ENCODE measurements at regions not wholly inside any gene's neighbourhood (a gene's known extent, or its start where the extent isn't known, plus 50 kb on each side); places are given as distances from the start of the nearest gene placed in this dataset.

DNA sequence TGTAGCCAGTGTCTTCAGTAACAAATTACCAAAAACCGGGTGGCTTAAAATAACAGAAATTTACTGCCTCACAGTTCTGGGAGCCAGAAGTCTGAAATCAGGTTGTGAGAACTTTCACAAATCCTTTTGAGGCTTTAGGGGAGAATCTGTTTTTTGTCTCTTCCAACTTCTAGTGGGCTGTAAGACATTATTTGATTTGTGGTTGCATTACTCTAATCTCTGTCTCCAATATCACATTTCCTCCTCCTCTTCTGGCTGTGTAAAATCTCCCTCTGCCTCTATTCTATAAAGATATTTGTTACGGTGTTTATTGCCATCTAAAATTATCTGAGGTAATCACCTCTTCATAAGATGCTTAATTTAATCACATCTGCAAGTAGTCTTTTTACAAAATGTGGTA, 1039.6 kb upstream of the LRRN3 start:
- Histone ChIP-seq H3K9me3 (no peaks in the 10 kb centered on the region), H3K27me3 (no peaks in the 10 kb centered on the region), H3K4me3 (no peak overlapping the region), H3K36me3 (no peaks in the 10 kb centered on the region)
- DNase-seq = no peak

DNA sequence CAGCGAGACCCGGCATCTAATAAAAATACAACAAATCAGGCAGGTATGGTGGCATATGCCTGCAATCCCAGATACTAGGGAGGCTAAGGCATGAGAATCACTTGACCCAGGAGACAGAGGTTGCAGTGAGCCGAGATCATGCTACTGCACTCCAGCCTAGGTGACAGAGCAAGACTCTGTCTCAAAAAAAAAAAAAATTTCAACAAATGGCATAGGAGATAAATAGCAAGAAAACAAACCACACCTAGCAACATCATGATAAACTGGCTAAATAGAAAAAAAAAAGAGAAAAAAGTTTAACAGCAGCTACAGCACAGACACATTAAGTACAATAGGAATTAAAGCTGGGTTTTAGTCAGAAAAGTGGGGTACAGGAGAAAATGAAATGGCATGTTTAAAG, 1034.6 kb upstream of the LRRN3 start:
- Histone ChIP-seq H3K27me3 (no peaks in the 10 kb centered on the region), H3K36me3 (no peaks in the 10 kb centered on the region), H3K9me3 (no peaks in the 10 kb centered on the region), H3K4me3 (no peak overlapping the region)
- DNase-seq = no peak

GRCh38 chr7:110058401-110058800, 1032.5 kb upstream of the LRRN3 start:
- Histone ChIP-seq H3K4me3 (no peak overlapping the region), H3K27me3 (no peaks in the 10 kb centered on the region), H3K36me3 (no peaks in the 10 kb centered on the region), H3K9me3 (no peaks in the 10 kb centered on the region)
- DNase-seq = no peak

- Histone ChIP-seq H3K4me3 (no peak overlapping the region), H3K27me3 (no peaks in the 10 kb centered on the region), H3K9me3 (no peaks in the 10 kb centered on the region)
Measured at GRCh38 chr7:110061387-110061786, 1029.5 kb upstream of the LRRN3 start.

DNA sequence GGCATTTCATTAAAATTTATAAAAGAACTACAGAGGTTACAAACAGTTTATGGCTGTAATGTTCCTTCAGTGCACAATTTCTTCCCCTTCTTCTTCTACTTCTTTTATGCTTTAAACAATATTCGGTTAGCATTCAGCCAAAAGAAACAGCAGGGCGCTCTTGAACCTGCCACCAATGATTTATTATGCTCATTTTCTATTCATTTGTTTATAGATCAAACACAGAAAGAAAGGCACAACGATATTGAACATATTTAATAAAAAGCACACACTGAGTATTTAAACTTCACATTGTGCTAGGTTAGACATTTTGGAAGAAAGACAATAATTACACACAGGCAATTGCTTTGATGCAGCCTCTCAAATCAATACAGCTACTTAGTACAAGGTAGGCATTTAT, 1025.8 kb upstream of the LRRN3 start:
- no peak for DNase-seq
- Histone ChIP-seq H3K4me3 (no peak overlapping the region), H3K9me3 (no peaks in the 10 kb centered on the region), H3K27me3 (no peaks in the 10 kb centered on the region), H3K36me3 (no peaks in the 10 kb centered on the region)

More at GRCh38 chr7:110061387-110061786, 1029.5 kb upstream of the LRRN3 start:
- no peak for DNase-seq
- H3K36me3 ChIP-seq = no peaks in the 10 kb centered on the region

DNA sequence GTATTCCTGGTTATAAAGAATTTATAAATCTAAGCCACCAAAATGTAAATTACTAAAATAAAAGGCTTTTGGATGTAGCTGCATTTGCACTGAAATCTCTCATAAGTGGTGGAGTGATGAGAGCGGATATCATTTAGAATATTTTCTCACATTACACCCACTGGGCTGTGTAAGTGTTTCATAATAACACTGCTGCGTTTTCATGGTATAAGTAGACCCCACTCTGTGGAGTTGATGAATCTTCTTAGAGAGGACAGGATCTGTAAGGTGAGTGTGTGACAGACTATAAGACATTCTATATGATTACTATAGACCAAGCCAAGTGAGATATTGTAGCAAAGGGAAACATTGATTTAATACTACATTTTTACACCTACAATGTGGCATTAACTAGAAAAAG, 1024.1 kb upstream of the LRRN3 start:
- no peaks in the 10 kb centered on the region for H3K36me3 ChIP-seq
- H3K4me3 ChIP-seq = no peak overlapping the region
- no peaks in the 10 kb centered on the region for H3K27me3 ChIP-seq
- H3K9me3 ChIP-seq = no peaks in the 10 kb centered on the region
- no peak for DNase-seq

DNA sequence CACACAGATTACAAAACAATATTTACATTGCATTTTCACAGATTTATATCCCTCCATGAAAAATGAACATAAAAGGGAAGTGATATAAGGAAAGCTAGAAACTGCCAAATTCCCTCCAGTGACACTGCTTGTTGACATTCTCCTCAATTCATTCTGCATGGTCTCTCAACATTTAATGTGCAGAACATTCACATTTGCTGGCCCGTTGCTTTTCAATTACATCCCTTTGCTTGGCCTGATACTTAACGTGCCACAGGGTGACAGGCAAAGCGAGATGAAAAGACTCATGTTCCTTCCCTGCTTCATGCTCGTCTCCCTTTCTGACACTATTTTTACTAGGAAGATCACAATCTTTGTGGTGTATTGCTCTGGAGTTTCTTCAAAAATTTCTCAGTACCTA, 1019.7 kb upstream of the LRRN3 start:
- DNase-seq = no peak
- Histone ChIP-seq H3K9me3 (no peaks in the 10 kb centered on the region), H3K36me3 (no peaks in the 10 kb centered on the region)

DNA sequence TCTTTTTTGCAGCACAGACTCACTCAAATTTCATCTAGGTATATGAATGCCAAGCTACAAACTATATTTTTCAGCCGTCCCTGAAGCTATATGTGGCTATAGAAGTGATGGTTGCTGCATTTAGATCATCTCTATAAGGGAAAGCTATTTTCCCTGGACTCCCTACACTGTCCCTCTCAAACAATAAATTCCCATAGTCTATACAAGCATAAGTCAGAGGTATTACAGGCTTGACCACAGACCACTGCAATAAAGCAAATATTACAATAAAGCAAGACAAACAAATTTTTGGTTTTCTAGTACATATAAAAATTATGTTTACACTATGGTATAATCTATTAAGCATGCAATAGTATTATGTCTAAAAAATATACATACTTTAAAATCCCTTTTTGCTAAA, 1015.5 kb upstream of the LRRN3 start:
- Histone ChIP-seq H3K27me3 (no peaks in the 10 kb centered on the region), H3K4me3 (no peak overlapping the region)
- no peak for DNase-seq

More for the DNA sequence above, 1019.7 kb upstream of the LRRN3 start:
- no peak overlapping the region for H3K4me3 ChIP-seq
- H3K27me3 ChIP-seq = no peaks in the 10 kb centered on the region

DNA sequence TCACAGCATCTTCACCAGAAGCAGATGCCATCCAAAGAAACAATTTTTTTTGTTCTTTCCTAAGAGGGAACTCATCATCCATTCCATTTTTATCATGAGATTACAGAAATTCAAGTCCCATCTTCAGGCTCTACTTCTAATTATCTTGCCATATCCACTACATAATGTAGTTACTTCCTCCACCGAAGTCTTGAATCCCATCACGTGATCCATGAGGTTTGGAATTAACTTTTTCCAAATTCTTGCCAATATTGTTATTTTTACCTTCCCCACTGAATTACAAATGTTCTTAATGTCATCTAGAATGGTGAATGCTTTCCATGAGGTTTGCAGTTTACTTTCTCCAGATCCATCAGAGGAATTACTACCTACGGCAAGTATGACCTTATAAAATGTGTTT, 1014.7 kb upstream of the LRRN3 start:
- no peak overlapping the region for H3K4me3 ChIP-seq
- DNase-seq = no peak
- H3K36me3 ChIP-seq = no peaks in the 10 kb centered on the region
- no peaks in the 10 kb centered on the region for H3K27me3 ChIP-seq
- no peaks in the 10 kb centered on the region for H3K9me3 ChIP-seq

More for the DNA sequence above, 1015.5 kb upstream of the LRRN3 start:
- no peaks in the 10 kb centered on the region for H3K36me3 ChIP-seq
- no peaks in the 10 kb centered on the region for H3K9me3 ChIP-seq

- Histone ChIP-seq H3K36me3 (no peaks in the 10 kb centered on the region), H3K27me3 (no peaks in the 10 kb centered on the region)
- no peak for DNase-seq
Measured at GRCh38 chr7:110084181-110084807, 1006.6 kb upstream of the LRRN3 start.

DNA sequence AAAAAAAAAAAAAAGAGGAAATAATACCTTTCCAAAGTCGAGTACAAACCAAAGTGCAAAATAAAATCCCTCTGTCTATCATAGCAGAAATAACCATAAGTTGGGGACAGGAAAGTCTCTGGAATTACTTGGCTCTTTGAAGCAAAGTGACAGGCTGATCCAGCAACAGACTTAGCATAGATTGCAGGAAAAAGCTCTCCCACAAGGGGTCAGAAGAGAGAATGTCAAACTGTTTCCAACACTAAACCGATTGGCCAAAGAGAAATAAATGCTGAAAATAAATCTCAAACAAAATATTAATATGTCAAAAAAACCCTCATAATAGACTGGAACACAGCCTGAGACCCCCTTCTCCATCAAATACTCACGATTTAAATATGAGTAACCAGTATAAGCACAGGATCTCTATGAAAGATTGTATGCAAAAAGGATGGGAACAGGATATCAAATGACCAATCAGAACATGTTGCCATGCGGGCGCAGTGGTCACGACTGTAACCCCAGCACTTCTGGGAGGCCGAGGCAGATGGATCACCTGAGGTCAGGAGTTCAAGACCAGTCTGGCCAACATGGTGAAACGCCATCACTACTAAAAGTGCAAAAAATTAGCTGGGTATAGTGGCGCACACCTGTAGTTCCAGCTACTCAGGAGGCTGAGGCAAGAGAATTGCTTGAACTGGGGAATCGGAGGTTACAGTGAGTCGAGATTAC, 1000.7 kb upstream of the LRRN3 start:
- no peaks in the 10 kb centered on the region for H3K36me3 ChIP-seq
- no peak for DNase-seq
- no peaks in the 10 kb centered on the region for H3K9me3 ChIP-seq
- no peaks in the 10 kb centered on the region for H3K27me3 ChIP-seq
- no peak overlapping the region for H3K4me3 ChIP-seq

More at GRCh38 chr7:110084181-110084807, 1006.6 kb upstream of the LRRN3 start:
- Histone ChIP-seq H3K4me3 (no peak overlapping the region), H3K9me3 (no peaks in the 10 kb centered on the region)

DNA sequence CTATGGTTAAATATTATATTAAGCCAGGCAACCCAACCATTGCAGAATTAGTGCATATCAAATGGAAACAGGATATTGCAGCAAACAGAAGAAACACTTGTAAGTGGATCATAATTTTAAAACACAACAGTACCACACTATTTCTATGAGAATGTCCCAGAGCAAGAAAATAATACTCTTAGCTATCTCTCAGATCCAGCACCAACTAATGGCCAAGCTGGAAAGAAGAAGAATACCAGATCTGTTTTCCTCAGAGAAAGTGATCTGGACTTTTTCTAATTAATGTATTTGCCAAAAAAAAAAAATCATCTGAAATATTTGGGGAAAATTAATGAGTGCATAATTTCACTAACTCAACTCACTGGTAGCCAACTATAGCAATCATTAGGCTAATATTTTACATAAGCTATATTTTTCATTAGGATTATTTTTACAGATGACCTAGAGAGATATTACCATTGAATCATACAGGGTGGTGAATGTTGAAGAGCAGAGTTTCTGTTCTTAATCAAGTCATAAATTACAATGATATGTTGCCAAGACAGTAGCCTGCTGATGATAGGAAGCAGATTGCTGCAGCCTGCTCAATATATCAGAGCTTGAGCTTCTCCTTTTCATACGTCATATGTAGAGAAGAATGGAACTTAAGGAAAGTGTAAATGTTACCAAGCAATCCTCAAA, 995.4 kb upstream of the LRRN3 start:
- H3K27me3 ChIP-seq = no peaks in the 10 kb centered on the region
- H3K36me3 ChIP-seq = no peaks in the 10 kb centered on the region
- H3K9me3 ChIP-seq = no peaks in the 10 kb centered on the region
- H3K4me3 ChIP-seq = no peak overlapping the region
- no peak for DNase-seq

- Histone ChIP-seq H3K36me3 (no peaks in the 10 kb centered on the region), H3K4me3 (no peak overlapping the region), H3K27me3 (no peaks in the 10 kb centered on the region), H3K9me3 (no peaks in the 10 kb centered on the region)
- DNase-seq = no peak
Measured at GRCh38 chr7:110104243-110104642, 986.7 kb upstream of the LRRN3 start.

DNA sequence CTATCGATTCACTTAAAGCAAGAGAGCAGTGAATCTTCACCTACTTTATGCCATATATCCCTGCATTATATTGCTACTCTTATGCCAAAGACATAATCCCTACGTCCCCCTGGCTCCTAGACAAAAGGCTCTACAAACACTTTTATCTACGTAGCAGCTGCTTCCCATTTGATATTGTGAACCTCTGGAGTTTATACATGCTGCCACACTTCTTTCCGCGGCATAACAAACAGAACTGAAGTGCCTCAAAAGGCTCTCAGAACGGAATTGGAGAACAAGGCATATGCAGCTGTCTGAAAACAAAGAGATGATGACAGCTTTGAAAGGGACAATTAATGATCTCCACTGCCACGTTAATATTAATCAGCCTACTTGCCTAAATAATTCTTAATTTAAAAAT, 985.6 kb upstream of the LRRN3 start:
- Histone ChIP-seq H3K4me3 (no peak overlapping the region), H3K27me3 (no peaks in the 10 kb centered on the region), H3K36me3 (no peaks in the 10 kb centered on the region), H3K9me3 (no peaks in the 10 kb centered on the region)
- no peak for DNase-seq

GRCh38 chr7:110105840-110106239, 985.1 kb upstream of the LRRN3 start:
- Histone ChIP-seq H3K9me3 (no peaks in the 10 kb centered on the region), H3K36me3 (no peaks in the 10 kb centered on the region), H3K27me3 (no peaks in the 10 kb centered on the region)

GRCh38 chr7:110119883-110120581, 970.9 kb upstream of the LRRN3 start:
- H3K36me3 ChIP-seq = no peaks in the 10 kb centered on the region
- peak; percentile 0 for DNase-seq
- H3K9me3 ChIP-seq = no peaks in the 10 kb centered on the region
- no peaks in the 10 kb centered on the region for H3K27me3 ChIP-seq
- H3K4me3 ChIP-seq = no peak overlapping the region

More at GRCh38 chr7:110105840-110106239, 985.1 kb upstream of the LRRN3 start:
- no peak overlapping the region for H3K4me3 ChIP-seq
- no peak for DNase-seq

- H3K4me3 ChIP-seq = no peak overlapping the region
- H3K27me3 ChIP-seq = no peaks in the 10 kb centered on the region
- DNase-seq = no peak
- H3K36me3 ChIP-seq = no peaks in the 10 kb centered on the region
- H3K9me3 ChIP-seq = no peaks in the 10 kb centered on the region
Measured at GRCh38 chr7:110129159-110129558, 961.8 kb upstream of the LRRN3 start.
